ENCODE measurements at regions not wholly inside any gene's neighbourhood (a gene's known extent, or its start where the extent isn't known, plus 50 kb on each side); places are given as distances from the start of the nearest gene placed in this dataset.
"Not testable (repeated sequence)": the region's sequence is repeated elsewhere in the genome, so short reads cannot be mapped to it uniquely, and the experiment has no call there.

GRCh38 chr6:78132671-78133410 is 480.0 kb downstream of the MEI4 start:
- H3K4me1 ChIP-seq (ENCODE audit: insufficient read depth, low read length) = no peaks in the 10 kb centered on the region
- H3K9me3 ChIP-seq (ENCODE audit: control insufficient read depth, insufficient read depth, low read length) = no peaks in the 10 kb centered on the region
- no peak overlapping the region for H3K9ac ChIP-seq (ENCODE audit: low read depth, low read length)
- H3K36me3 ChIP-seq (ENCODE audit: insufficient read depth, low read length) = no peaks in the 10 kb centered on the region

GRCh38 chr6:78150425-78150824 is 497.6 kb downstream of the MEI4 start:
- Histone ChIP-seq H3K36me3 (ENCODE audit: insufficient read depth, low read length) (no peaks in the 10 kb centered on the region), H3K9me3 (ENCODE audit: control insufficient read depth, insufficient read depth, low read length) (no peaks in the 10 kb centered on the region), H3K4me1 (ENCODE audit: insufficient read depth, low read length) (no peaks in the 10 kb centered on the region), H3K9ac (ENCODE audit: low read depth, low read length) (no peak overlapping the region)

GRCh38 chr6:78153976-78154375 is 501.1 kb downstream of the MEI4 start:
- Histone ChIP-seq H3K4me1 (ENCODE audit: insufficient read depth, low read length) (peaks cover 6% of the 10 kb centered on the region; the same call in 1 of the 2 replicates), H3K36me3 (ENCODE audit: insufficient read depth, low read length) (no peaks in the 10 kb centered on the region), H3K9me3 (ENCODE audit: control insufficient read depth, insufficient read depth, low read length) (no peaks in the 10 kb centered on the region), H3K9ac (ENCODE audit: low read depth, low read length) (no peak overlapping the region)

GRCh38 chr6:78157606-78158005 is 504.8 kb downstream of the MEI4 start:
- H3K9me3 ChIP-seq (ENCODE audit: control insufficient read depth, insufficient read depth, low read length) = no peaks in the 10 kb centered on the region
- H3K4me1 ChIP-seq (ENCODE audit: insufficient read depth, low read length) = peaks cover 6% of the 10 kb centered on the region; the same call in 1 of the 2 replicates
- no peaks in the 10 kb centered on the region for H3K36me3 ChIP-seq (ENCODE audit: insufficient read depth, low read length)
- H3K9ac ChIP-seq (ENCODE audit: low read depth, low read length) = no peak overlapping the region

GRCh38 chr6:78188891-78189290 is 536.1 kb downstream of the MEI4 start:
- Histone ChIP-seq H3K9me3 (ENCODE audit: control insufficient read depth, insufficient read depth, low read length) (peaks cover 13% of the 10 kb centered on the region), H3K4me1 (ENCODE audit: insufficient read depth, low read length) (no peaks in the 10 kb centered on the region), H3K36me3 (ENCODE audit: insufficient read depth, low read length) (no peaks in the 10 kb centered on the region), H3K9ac (ENCODE audit: low read depth, low read length) (no peak overlapping the region)

GRCh38 chr6:78192057-78192456 is 539.2 kb downstream of the MEI4 start:
- no peak overlapping the region for H3K9ac ChIP-seq (ENCODE audit: low read depth, low read length)
- H3K9me3 ChIP-seq (ENCODE audit: control insufficient read depth, insufficient read depth, low read length) = peaks cover 13% of the 10 kb centered on the region
- H3K36me3 ChIP-seq (ENCODE audit: insufficient read depth, low read length) = no peaks in the 10 kb centered on the region
- no peaks in the 10 kb centered on the region for H3K4me1 ChIP-seq (ENCODE audit: insufficient read depth, low read length)

- Histone ChIP-seq H3K36me3 (ENCODE audit: insufficient read depth, low read length) (no peaks in the 10 kb centered on the region), H3K9me3 (ENCODE audit: control insufficient read depth, insufficient read depth, low read length) (no peaks in the 10 kb centered on the region), H3K4me1 (ENCODE audit: insufficient read depth, low read length) (no peaks in the 10 kb centered on the region), H3K9ac (ENCODE audit: low read depth, low read length) (no peak overlapping the region)
Measured at GRCh38 chr6:78199044-78199443, 546.2 kb downstream of the MEI4 start.

- Histone ChIP-seq H3K9ac (ENCODE audit: low read depth, low read length) (no peak overlapping the region), H3K4me1 (ENCODE audit: insufficient read depth, low read length) (no peaks in the 10 kb centered on the region), H3K9me3 (ENCODE audit: control insufficient read depth, insufficient read depth, low read length) (no peaks in the 10 kb centered on the region), H3K36me3 (ENCODE audit: insufficient read depth, low read length) (no peaks in the 10 kb centered on the region)
Measured at GRCh38 chr6:78222226-78222625, 569.4 kb downstream of the MEI4 start.

GRCh38 chr6:78231002-78231401 is 578.2 kb downstream of the MEI4 start:
- H3K9me3 ChIP-seq (ENCODE audit: control insufficient read depth, insufficient read depth, low read length) = no peaks in the 10 kb centered on the region; the same call in 1 of the 2 replicates
- H3K36me3 ChIP-seq (ENCODE audit: insufficient read depth, low read length) = no peaks in the 10 kb centered on the region
- no peaks in the 10 kb centered on the region for H3K4me1 ChIP-seq (ENCODE audit: insufficient read depth, low read length)
- no peak overlapping the region for H3K9ac ChIP-seq (ENCODE audit: low read depth, low read length)

- Histone ChIP-seq H3K9me3 (ENCODE audit: control insufficient read depth, insufficient read depth, low read length) (no peaks in the 10 kb centered on the region), H3K9ac (ENCODE audit: low read depth, low read length) (no peak overlapping the region), H3K4me1 (ENCODE audit: insufficient read depth, low read length) (no peaks in the 10 kb centered on the region), H3K36me3 (ENCODE audit: insufficient read depth, low read length) (no peaks in the 10 kb centered on the region)
Measured at GRCh38 chr6:78243519-78243918, 590.7 kb downstream of the MEI4 start.

- Histone ChIP-seq H3K4me1 (ENCODE audit: insufficient read depth, low read length) (no peaks in the 10 kb centered on the region), H3K36me3 (ENCODE audit: insufficient read depth, low read length) (no peaks in the 10 kb centered on the region), H3K9me3 (ENCODE audit: control insufficient read depth, insufficient read depth, low read length) (no peaks in the 10 kb centered on the region), H3K9ac (ENCODE audit: low read depth, low read length) (no peak overlapping the region)
Measured at GRCh38 chr6:78251931-78252330, 599.1 kb downstream of the MEI4 start.

GRCh38 chr6:78253618-78254017 is 600.8 kb downstream of the MEI4 start:
- Histone ChIP-seq H3K9me3 (ENCODE audit: control insufficient read depth, insufficient read depth, low read length) (no peaks in the 10 kb centered on the region), H3K9ac (ENCODE audit: low read depth, low read length) (no peak overlapping the region), H3K36me3 (ENCODE audit: insufficient read depth, low read length) (no peaks in the 10 kb centered on the region), H3K4me1 (ENCODE audit: insufficient read depth, low read length) (no peaks in the 10 kb centered on the region)

GRCh38 chr6:78259935-78260334 is 607.1 kb downstream of the MEI4 start:
- Histone ChIP-seq H3K9me3 (ENCODE audit: control insufficient read depth, insufficient read depth, low read length) (no peaks in the 10 kb centered on the region; the same call in 1 of the 2 replicates), H3K4me1 (ENCODE audit: insufficient read depth, low read length) (no peaks in the 10 kb centered on the region), H3K36me3 (ENCODE audit: insufficient read depth, low read length) (no peaks in the 10 kb centered on the region), H3K9ac (ENCODE audit: low read depth, low read length) (no peak overlapping the region)

- H3K4me1 ChIP-seq (ENCODE audit: insufficient read depth, low read length); H3K9me3 ChIP-seq (ENCODE audit: control insufficient read depth, insufficient read depth, low read length); H3K36me3 ChIP-seq (ENCODE audit: insufficient read depth, low read length); H3K9ac ChIP-seq (ENCODE audit: low read depth, low read length): not testable (repeated sequence)
Measured at GRCh38 chr6:78260427-78260826, 606.9 kb upstream of the IRAK1BP1 start.

- H3K4me1 ChIP-seq (ENCODE audit: insufficient read depth, low read length) = no peaks in the 10 kb centered on the region
- no peaks in the 10 kb centered on the region for H3K9me3 ChIP-seq (ENCODE audit: control insufficient read depth, insufficient read depth, low read length)
- no peak overlapping the region for H3K9ac ChIP-seq (ENCODE audit: low read depth, low read length)
- no peaks in the 10 kb centered on the region for H3K36me3 ChIP-seq (ENCODE audit: insufficient read depth, low read length)
Measured at GRCh38 chr6:78268591-78269452, 598.5 kb upstream of the IRAK1BP1 start.

All from ES-I3 (cell line).